HFF-Myc (cell line): ENCODE measurements at regions not wholly inside any gene's neighbourhood (a gene's known extent, or its start where the extent isn't known, plus 50 kb on each side); places are given as distances from the start of the nearest gene placed in this dataset.

Experiments
- DNase-seq: peaks from one replicate; pipeline ENCODE4 v3.0.0-alpha.2; 2011; ENCODE audit warnings: low read depth; ENCODE audit errors: extremely low read depth
- H3K4me3 ChIP-seq: replicated peaks from 2 replicates; pipeline ENCODE4 v1.5.1; 2011; ENCODE audit warnings: low read depth, mild to moderate bottlenecking, control low read depth, low read length
- CTCF ChIP-seq: IDR thresholded peaks from 2 replicates; pipeline ENCODE4 v1.5.1; 2012; ENCODE audit warnings: mild to moderate bottlenecking, low read depth, low read length, control low read depth; ENCODE audit errors: missing control alignments

GRCh38 chr13:40460116-40460515 lies 206.3 kb downstream of the FOXO1 start:
- no peak for DNase-seq
- TF ChIP-seq CTCF: no peak

GRCh38 chr13:40464337-40465014 lies 202.0 kb downstream of the FOXO1 start:
- no peak for TF ChIP-seq CTCF
- DNase-seq: no peak
- H3K4me3 ChIP-seq: no peak overlapping the region

More at GRCh38 chr13:40460116-40460515, 206.3 kb downstream of the FOXO1 start:
- no peak overlapping the region for H3K4me3 ChIP-seq

- TF ChIP-seq CTCF: no peak
- H3K4me3 ChIP-seq: no peak overlapping the region
- no peak for DNase-seq
These were observed 201.4 kb downstream of the FOXO1 start for GRCh38 chr13:40465015-40465390.

- no peak for DNase-seq
- no peak overlapping the region for H3K4me3 ChIP-seq
- TF ChIP-seq CTCF: no peak
These were observed 200.2 kb downstream of the FOXO1 start for GRCh38 chr13:40466272-40466671.

- no peak for TF ChIP-seq CTCF
- DNase-seq: no peak
- H3K4me3 ChIP-seq: no peak overlapping the region
These were observed 198.1 kb downstream of the FOXO1 start for GRCh38 chr13:40468227-40468838.

GRCh38 chr13:40469581-40470310 lies 196.7 kb downstream of the FOXO1 start:
- DNase-seq: no peak
- no peak overlapping the region for H3K4me3 ChIP-seq
- TF ChIP-seq CTCF: no peak
